Activated CD4-positive, alpha-beta T cell treated with anti-CD3 and anti-CD28 coated beads, Interleukin-2, Interleukin-6, amounts not matched to agents 100 ng/mL and 50 ng/mL, durations not matched to agents 16 hours and 8 hours (primary cell): ENCODE measurements at regions not wholly inside any gene's neighbourhood (a gene's known extent, or its start where the extent isn't known, plus 50 kb on each side); places are given as distances from the start of the nearest gene placed in this dataset.

Experiments
- DNase-seq: peaks from one replicate; pipeline ENCODE4 v3.0.0-alpha.2; 2020

GRCh38 chr2:18422432-18423165 lies 137.9 kb downstream of the RDH14 start:
- DNase-seq, result no peak

DNA sequence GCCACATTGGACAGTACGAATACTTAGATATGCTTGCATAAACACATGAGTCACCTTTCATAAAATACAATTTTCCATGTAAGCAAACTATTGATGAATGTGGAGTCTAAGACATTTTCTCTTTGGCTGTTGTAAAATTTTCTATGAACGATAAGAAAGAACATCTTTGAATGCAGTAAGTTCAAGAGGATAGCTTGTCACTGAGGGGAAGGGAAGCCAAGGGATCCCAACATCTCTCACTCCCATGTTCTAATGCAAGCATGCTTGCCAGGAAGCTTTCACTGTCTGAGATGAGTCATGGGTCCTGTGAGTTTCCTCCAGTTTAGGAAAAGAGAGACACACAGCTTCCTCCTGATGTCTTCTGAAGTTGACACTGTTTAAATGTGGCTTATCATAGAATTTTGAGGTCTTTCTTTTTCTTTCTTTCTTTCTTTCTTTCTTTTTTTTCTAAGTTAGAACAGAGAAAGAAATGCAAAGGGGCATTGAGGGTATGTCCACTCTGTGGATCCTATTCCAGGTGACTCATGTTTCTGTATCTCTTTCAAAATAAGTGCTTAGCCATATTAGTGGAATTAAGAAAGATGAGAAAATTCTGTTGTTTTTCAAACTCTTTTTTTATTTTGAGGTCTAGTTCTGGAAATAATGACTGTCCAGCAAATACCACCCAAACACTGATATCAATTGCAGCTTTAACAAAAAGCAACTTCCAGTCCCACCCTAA lies 146.6 kb downstream of the RDH14 start:
- no peak for DNase-seq

DNA sequence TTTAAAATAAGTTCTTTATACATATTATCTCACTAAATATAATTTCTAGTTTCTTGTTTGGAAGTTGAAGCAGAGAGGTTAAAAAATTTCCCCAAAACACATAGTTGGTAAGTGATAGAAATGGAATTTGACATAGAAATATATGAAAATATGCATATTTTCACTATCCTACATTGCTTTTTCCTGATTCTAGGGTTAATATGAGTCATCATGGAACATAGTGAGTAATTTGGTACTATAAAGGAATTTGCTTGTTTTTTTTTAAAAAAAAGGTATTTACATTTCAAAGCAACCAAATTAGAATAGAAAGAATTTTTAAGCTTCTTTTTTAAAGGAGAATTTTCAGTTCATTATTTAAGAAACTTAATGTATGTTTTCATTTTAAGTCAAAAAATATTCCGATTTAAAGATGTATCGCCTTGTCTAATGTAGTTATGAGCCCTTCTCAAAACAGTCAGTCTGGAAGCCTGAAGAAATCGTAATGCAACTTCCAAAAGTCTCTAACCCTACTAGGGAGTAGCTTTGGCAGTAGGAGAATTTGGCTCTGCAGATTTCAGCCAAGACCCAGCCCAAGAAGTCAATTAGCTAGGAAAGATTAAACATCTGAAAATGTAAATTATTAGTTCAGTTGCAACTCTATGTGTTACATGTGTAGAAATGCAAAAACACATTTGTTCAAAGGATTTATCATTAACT lies 147.3 kb downstream of the RDH14 start:
- DNase-seq, result no peak

DNA sequence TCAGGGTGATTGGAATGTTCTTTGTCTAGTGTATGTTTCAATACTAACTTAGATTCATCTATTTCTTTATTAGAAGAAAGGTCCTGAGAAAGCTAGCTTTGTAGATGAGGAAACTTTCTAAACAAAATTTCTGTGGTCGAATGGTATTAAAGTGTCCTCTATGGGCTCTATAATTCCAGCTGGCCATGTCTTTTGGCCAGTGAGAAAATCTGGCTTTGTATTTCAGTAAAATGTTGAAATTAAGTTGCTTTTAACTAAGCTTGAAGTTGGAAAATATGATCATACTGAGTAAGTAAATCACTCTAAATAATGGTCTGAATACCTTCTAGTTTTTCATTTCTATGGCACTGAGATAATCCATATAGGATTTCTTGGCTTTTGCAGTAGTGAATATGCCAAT lies 148.8 kb downstream of the RDH14 start:
- no peak for DNase-seq

DNA sequence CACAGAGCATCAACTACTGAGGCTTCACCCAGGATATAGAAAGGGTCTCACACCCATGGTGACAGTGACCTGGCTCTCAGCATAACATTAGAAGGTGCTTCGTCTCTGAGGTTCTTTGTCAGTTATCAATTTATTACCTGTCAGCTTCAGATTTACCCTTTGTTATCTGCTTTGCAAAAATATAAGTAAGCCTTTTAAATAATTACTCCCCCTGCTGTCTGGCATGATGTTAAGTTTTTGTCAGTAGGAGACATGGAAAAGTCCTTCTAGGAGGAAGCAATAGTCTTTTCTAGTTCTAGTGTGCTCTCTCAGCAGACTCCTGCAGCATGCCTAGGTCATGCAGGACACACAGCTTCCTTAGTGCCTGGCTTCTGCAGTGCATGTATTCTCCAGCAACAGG lies 149.9 kb downstream of the RDH14 start:
- DNase-seq, result no peak

DNA sequence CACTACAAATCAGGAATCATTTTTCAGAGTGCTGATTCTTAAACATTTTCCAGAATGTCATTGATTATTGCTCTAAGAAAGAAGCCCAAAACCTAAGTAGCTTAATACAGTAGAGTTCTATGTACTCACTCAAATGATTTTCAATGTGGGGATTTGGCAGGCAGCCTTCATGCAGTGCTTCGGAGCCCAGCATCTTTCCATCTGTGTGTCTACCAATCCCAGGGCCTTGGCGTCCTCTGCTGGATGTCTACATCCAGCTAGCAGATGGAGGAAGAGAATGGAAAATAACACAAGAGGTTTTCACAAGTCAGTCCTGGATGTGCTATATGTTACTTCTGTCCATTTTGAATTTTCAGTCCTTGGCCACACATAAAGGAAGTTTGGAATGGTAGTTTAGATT lies 151.8 kb downstream of the RDH14 start:
- no peak for DNase-seq

DNA sequence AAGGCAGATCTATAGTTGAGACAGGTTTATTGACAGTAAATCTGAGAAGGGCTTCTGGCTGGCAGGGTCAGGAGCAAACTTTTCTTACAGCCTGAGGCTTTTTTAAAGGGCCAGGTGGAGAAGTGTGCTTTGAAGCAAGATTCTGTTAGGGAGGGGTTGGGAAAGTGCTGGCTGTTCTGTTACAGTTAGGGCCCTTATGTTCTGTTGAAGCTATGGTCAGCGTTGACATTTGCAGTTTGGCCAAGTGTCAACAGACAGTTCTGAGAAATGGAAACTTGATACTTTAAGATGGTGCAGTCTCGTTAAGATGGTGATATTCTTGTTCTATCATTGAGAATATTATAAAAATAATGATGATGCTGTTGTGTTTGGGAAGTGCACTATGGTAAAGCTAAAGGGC lies 154.2 kb downstream of the RDH14 start:
- DNase-seq, result no peak

- DNase-seq, result peak; percentile 28
Observed at GRCh38 chr2:18404708-18405107, 155.7 kb downstream of the RDH14 start.

DNA sequence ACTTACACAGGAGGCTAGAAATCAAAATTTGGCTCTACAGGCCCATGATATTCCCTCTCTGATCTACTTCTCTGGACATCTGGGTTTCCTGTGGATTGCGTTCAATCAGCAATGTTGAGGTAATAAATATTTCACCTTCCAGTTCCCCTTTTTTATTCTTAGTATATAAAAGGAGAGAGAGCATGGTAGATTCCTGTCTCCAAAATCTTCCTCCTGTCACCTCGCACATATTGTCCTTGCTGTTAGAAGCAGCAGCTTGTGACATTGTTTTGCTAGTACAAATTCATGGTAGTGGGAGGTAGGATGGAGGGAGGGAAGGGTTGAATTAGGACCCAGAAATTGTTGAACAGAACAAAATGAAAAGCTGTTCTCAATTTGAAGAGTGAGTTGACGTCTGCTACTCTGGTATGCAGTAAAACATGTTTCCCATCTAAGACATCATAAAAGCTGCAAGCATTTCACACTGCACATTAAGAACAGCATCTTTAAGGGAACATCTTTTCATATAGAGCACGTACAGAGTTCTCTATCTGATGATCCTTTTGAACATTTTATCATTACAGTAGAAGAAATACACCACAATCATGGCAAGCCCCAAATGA lies 156.4 kb downstream of the RDH14 start:
- no peak for DNase-seq

GRCh38 chr2:18402831-18403230 lies 157.6 kb downstream of the RDH14 start:
- DNase-seq, result no peak

- DNase-seq, result no peak
Observed at GRCh38 chr2:18401471-18401870, 159.0 kb downstream of the RDH14 start.

GRCh38 chr2:18399601-18400000 lies 160.9 kb downstream of the RDH14 start:
- no peak for DNase-seq

DNA sequence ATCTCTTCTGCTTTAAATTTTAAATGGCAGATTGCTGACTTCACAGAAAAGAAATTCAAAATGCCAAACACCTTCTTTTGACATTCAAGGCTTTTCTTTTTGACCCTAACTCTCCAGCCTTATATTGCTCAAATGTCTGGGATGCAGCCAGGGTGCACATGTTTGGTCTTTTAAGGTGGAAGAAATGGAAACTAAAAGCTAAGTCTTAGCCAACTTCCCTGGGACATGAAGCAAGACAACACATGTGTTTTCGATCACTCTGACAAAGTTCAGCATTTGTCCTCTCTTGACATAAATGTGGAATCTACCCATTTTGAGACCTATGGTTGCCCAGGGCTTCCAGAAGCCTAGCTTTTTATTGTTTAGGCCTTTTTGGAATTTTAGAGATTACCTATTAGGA lies 161.6 kb downstream of the RDH14 start:
- no peak for DNase-seq

GRCh38 chr2:18396329-18397010 lies 164.0 kb downstream of the RDH14 start:
- DNase-seq, result no peak

- no peak for DNase-seq
Observed at GRCh38 chr2:18395555-18395954, 164.9 kb downstream of the RDH14 start.

DNA sequence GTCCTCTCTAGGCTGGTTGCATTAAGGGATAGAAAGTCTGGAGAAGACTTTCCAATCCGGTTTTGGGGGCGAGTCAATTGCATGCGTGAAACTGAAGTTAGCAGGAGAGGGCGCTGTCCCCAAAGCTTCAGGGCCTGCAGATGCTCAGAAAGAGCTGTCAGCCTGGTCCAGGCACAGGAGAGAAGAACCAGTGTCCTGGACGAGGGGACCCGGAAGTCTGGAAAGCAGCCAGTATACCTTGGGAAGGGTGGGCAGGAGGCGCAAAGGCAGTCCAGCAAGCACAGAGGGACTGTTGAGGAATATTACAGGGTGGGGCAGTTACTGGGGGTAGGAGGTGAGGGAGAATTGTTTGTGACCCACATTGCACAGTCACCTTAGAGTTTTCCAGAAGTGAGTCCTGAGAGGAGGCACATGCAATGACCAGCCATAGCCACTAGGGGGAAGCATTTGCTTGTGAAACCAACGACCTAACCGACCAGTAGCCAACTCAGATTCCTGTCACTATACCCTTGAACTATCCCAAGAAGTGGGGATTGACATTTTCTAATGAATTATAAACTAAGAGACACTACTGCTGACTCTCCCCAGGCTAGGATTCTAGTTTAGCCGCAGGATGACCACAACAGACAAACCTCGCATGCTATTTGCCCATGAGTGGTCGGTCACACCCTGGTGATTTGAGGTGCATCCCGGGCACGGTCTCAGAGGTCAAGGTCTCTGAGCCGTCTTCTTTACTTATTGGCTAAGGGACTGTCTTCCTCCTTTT lies 172.8 kb downstream of the RDH14 start:
- DNase-seq, result peak; percentile 74

GRCh38 chr2:18384242-18384641 lies 176.2 kb downstream of the RDH14 start:
- DNase-seq, result no peak

GRCh38 chr2:18381386-18381785 lies 179.1 kb downstream of the RDH14 start:
- DNase-seq, result no peak

DNA sequence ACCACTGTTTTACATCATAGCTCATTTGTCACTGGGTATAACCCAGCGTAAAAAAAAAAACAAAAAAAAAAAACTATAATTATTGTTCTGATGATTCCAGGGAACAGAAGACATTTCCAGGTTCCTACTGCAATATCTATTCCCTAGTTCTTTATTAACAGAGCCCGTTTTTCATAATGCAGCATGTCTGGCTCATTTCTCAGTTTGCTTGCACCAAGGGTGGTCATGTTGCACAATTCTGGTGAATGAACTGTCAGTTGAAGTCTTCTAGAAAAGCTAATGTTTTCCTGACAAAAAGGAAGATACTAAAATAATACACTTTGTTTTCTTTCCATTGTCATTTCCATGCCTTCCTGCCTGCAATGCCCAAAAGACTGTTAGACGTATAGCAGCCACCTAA lies 180.1 kb downstream of the RDH14 start:
- no peak for DNase-seq

- DNase-seq, result no peak
Observed at GRCh38 chr2:18379870-18380269, 180.6 kb downstream of the RDH14 start.

- DNase-seq, result peak; percentile 48
Observed at GRCh38 chr2:18378020-18378653, 182.3 kb downstream of the RDH14 start.

DNA sequence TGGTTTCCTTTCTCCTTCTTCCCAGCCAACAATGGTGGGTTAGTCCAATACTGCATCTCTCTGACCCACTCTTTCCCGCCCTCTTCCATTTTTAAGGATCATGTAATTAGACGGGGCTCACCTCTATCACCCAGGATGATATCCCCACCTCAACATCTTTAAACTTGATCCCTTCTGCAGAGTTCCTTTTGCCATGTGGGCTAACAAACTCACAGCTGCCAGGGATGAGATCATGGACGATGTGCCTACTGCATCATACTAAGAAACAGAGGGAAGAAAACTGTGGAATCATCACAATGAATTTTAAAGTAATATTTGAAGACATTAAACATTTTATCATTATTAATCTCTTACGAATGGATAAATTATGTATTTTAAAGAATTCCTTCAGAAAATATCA lies 183.5 kb downstream of the RDH14 start:
- DNase-seq, result no peak
